Keratinocyte (primary cell): ENCODE measurements at regions not wholly inside any gene's neighbourhood (a gene's known extent, or its start where the extent isn't known, plus 50 kb on each side); places are given as distances from the start of the nearest gene placed in this dataset.

ENCODE experiments used
- CTCF ChIP-seq, 3 experiments: IDR thresholded peaks in 1 of 3; conservative IDR thresholded peaks in 1 of 3; optimal IDR thresholded peaks in 1 of 3; 2 replicates in 2 of 3; 3 replicates in 1 of 3; pipeline versions ENCODE3 to v1.5.1; 2011; ENCODE audit warnings: low read length in 3 of 3, mild to moderate bottlenecking in 3 of 3, moderate library complexity in 2 of 3, control low read depth in 1 of 3, inconsistent platforms in 1 of 3; ENCODE audit not compliant: insufficient read depth in 2 of 3; ENCODE audit errors: extremely low read depth in 1 of 3
- EZH2 ChIP-seq: IDR thresholded peaks from one replicate; pipeline ENCODE4 v1.6.1; 2012; ENCODE audit warnings: inconsistent platforms, mild to moderate bottlenecking, low read length, moderate library complexity

- no peak for TF ChIP-seq CTCF (optimal IDR thresholded peaks at IDR 0.05 in 1 of 3, IDR thresholded peaks at IDR 0.05 in 1 of 3, conservative IDR thresholded peaks at IDR 0.05 in 1 of 3; ENCODE audit: extremely low read depth in 1 of 3, insufficient read depth in 2 of 3, low read length in 3 of 3)
- TF ChIP-seq EZH2 = no peak
Measured at GRCh38 chr2:59530258-59530657, 1023.2 kb downstream of the BCL11A start.
